Common myeloid progenitor, CD34-positive (primary cell): ENCODE measurements at regions not wholly inside any gene's neighbourhood (a gene's known extent, or its start where the extent isn't known, plus 50 kb on each side); places are given as distances from the start of the nearest gene placed in this dataset.

Source experiments
- CTCF ChIA-PET: fragments of 350-600 bp; sonication (Branson Sonifier 250); formaldehyde crosslinking; loops from one replicate; lab custom pipeline; 2021; ENCODE audit warnings: antibody characterized with exemption; lab: Charles Lee
- POLR2A ChIA-PET: fragments of 350-600 bp; sonication (Branson Sonifier 250); formaldehyde crosslinking; loops from one replicate; lab custom pipeline; 2021; ENCODE audit warnings: antibody characterized with exemption; lab: Charles Lee
- DNase-seq, 3 donors: peaks; one replicate each; pipeline versions ENCODE4 v3.0.0 to v3.0.0-alpha.2; 2013
- H3K27ac ChIP-seq, 2 experiments: 1 replicate in 1 of 2; 2 replicates in 1 of 2; pipeline ENCODE4 v1.7.0; 2013; ENCODE audit warnings: inconsistent platforms in 2 of 2, low read length in 2 of 2, mild to moderate bottlenecking in 2 of 2, low read depth in 1 of 2, moderate library complexity in 1 of 2; ENCODE audit not compliant: severe bottlenecking in 2 of 2, insufficient read depth in 1 of 2, poor library complexity in 1 of 2
- H3K27me3 ChIP-seq, 5 experiments: replicated peaks in 2 of 5; 1 replicate in 3 of 5; 2 replicates in 2 of 5; pipeline versions ENCODE4 v1.6.1 to v1.7.0; 2013; ENCODE audit warnings: low read length in 4 of 5, mild to moderate bottlenecking in 2 of 5, moderate library complexity in 2 of 5, inconsistent platforms in 1 of 5; ENCODE audit not compliant: insufficient read depth in 5 of 5, control insufficient read depth in 4 of 5
- H3K36me3 ChIP-seq, 4 experiments: 1 replicate in 2 of 4; 2 replicates in 2 of 4; pipeline versions ENCODE4 v1.6.1 to v1.7.0; 2013; ENCODE audit warnings: low read length in 3 of 4, control low read depth in 1 of 4, mild to moderate bottlenecking in 1 of 4; ENCODE audit not compliant: control insufficient read depth in 4 of 4, insufficient read depth in 4 of 4
- H3K4me1 ChIP-seq, 4 experiments: 1 replicate in 3 of 4; 2 replicates in 1 of 4; pipeline versions ENCODE4 v1.6.1 to v1.7.1; 2013; ENCODE audit warnings: low read length in 3 of 4, mild to moderate bottlenecking in 3 of 4, control low read depth in 1 of 4, inconsistent platforms in 1 of 4, moderate library complexity in 1 of 4; ENCODE audit not compliant: control insufficient read depth in 4 of 4, insufficient read depth in 4 of 4; ENCODE audit errors: control extremely low read depth in 1 of 4
- H3K4me3 ChIP-seq, 7 experiments: 1 replicate in 4 of 7; 2 replicates in 3 of 7; pipeline versions ENCODE4 v1.5.1 to v1.7.0; 2013; ENCODE audit warnings: mild to moderate bottlenecking in 7 of 7, low read length in 6 of 7, moderate library complexity in 6 of 7, inconsistent platforms in 2 of 7, low read depth in 2 of 7, control low read depth in 1 of 7; ENCODE audit not compliant: insufficient read depth in 4 of 7, control insufficient read depth in 1 of 7; ENCODE audit errors: extremely low read depth in 1 of 7
- H3K9me3 ChIP-seq, 5 experiments: 1 replicate in 4 of 5; 2 replicates in 1 of 5; pipeline versions ENCODE4 v1.6.1 to v1.7.1; 2013; ENCODE audit warnings: low read length in 4 of 5, mild to moderate bottlenecking in 2 of 5, inconsistent platforms in 1 of 5, low read depth in 1 of 5, moderate library complexity in 1 of 5; ENCODE audit not compliant: control insufficient read depth in 4 of 5, insufficient read depth in 2 of 5; ENCODE audit errors: control extremely low read depth in 1 of 5
- WGBS: methylation state at CpG from one replicate; pipeline ENCODE4 v1.1.5; 2013; ENCODE audit not compliant: insufficient coverage; 5-methylcytosine and 5-hydroxymethylcytosine counted together

DNA sequence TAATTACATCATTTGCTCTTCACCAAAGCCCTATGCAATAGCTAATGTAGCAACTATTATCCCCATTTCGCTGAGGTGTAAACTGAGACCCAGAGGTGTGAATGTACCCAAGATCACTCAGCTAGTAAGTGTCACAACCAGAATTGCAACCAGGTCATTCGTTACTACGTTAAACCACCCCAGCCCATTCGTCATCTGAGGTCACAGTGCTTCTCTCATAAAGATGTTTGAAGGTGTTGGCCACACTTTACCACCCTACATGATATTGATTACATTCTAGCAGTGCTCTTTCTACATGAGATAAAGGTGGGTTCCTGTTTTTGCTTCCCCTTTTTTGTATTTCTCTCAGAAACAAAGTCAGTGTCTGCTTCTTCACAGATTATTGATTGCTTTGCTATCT, 195.3 kb downstream of the ZBTB18 start:
- no peaks in the 10 kb centered on the region for H3K27me3 ChIP-seq
- WGBS: 90% methylated on average over 4 of the region's 4 CpGs
- DNase-seq: peak in 2 of 3 donors; percentile 29 to 60
- ChIA-PET CTCF (no interaction called here), POLR2A (no interaction called here)
- H3K9me3 ChIP-seq: no peaks in the 10 kb centered on the region
- peaks cover 0 to 4% (median 3%) of the 10 kb centered on the region in 4 experiments for H3K4me1 ChIP-seq
- no peak overlapping the region for H3K4me3 ChIP-seq
- no peaks in the 10 kb centered on the region for H3K36me3 ChIP-seq
- no peak overlapping the region for H3K27ac ChIP-seq

DNA sequence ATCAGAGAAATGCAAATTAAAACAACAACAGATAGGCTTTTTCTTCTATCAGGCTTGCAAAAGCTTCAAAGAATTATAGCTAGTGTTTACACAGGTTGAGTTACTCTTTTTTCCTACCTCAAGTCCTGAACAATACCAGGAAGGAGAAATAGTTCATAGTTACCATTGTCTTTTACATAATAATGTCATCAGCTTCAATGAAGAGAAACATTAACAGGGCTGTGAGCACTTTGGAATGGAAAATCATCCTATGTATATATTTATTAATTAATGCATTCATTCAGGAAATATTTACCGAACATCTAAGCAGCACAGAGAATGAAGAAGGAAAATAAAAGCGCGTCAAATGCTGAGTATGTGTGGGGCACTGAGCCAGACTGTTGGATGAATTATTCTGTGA, 197.3 kb downstream of the ZBTB18 start:
- Histone ChIP-seq H3K4me3 (no peak overlapping the region), H3K4me1 (peaks cover 0 to 14% (median 3%) of the 10 kb centered on the region in 4 experiments), H3K9me3 (no peaks in the 10 kb centered on the region), H3K27me3 (no peaks in the 10 kb centered on the region), H3K36me3 (no peaks in the 10 kb centered on the region), H3K27ac (no peak overlapping the region)
- POLR2A ChIA-PET: no interaction called here
- CTCF ChIA-PET: no interaction called here
- 100% methylated on average over 2 of the region's 3 CpGs for WGBS
- DNase-seq: no peak

DNA sequence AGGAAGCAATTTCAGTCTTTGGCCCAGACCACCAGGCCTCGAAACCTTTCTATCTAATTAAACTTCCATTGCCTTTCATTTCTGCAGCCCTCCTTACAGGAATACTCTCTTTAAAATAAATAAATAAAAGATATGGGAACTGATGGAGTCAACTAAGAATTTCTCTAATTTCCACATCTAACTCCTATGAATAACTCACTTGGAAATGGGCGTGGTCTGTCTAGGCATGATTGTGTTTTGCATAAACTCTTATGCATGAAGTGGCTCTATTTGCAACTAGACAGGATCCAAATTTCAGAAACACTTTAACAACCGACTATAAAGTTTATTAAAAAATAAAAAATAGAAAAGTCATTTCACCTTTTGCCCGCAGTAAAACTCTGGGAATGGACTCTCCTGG, 199.5 kb downstream of the ADSS2 start:
- Histone ChIP-seq H3K27me3 (no peaks in the 10 kb centered on the region), H3K9me3 (no peaks in the 10 kb centered on the region), H3K4me1 (peaks cover 5 to 42% (median 19%) of the 10 kb centered on the region in 4 experiments), H3K36me3 (no peaks in the 10 kb centered on the region), H3K27ac (no peak overlapping the region), H3K4me3 (no peak overlapping the region)
- WGBS: 100% methylated on average over 1 of the region's 4 CpGs
- CTCF ChIA-PET: no interaction called here
- POLR2A ChIA-PET: no interaction called here
- no peak for DNase-seq

DNA sequence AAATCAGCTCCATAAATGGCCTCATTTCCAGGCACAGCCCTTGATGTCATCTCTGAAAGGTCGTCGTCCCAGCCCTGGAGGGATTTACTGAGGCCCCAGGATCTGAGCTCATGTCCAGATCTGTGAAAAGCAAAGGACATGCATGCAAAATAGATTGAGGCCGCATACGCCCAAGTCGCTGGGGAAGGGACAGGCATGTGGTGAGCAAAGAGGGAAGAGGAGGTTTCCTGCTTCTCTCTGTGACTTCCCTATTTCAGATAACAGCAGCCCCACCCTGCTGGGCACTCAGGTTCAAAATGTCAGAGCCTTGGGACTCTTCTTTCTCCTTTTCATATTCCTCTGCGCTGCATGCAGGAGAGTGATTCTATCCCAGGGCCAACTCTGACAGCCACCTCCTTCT, 197.2 kb downstream of the ADSS2 start:
- Histone ChIP-seq H3K36me3 (no peaks in the 10 kb centered on the region), H3K4me3 (peak overlapping the region in 2 of 7 experiments; percentile 19 to 28), H3K4me1 (peaks cover 5 to 42% (median 19%) of the 10 kb centered on the region in 4 experiments), H3K27ac (no peak overlapping the region), H3K9me3 (no peaks in the 10 kb centered on the region), H3K27me3 (no peaks in the 10 kb centered on the region)
- DNase-seq: peak; percentile 56 to 88 (median 80)
- ChIA-PET POLR2A (no interaction called here), CTCF (interaction anchor here (1.2 to 1.6 kb wide), 2 partner anchors 10 to 16 kb away, joined by 3 to 5 read pairs; no protein-coding TSS in a partner anchor)
- WGBS: 14% methylated on average over 5 of the region's 6 CpGs

DNA sequence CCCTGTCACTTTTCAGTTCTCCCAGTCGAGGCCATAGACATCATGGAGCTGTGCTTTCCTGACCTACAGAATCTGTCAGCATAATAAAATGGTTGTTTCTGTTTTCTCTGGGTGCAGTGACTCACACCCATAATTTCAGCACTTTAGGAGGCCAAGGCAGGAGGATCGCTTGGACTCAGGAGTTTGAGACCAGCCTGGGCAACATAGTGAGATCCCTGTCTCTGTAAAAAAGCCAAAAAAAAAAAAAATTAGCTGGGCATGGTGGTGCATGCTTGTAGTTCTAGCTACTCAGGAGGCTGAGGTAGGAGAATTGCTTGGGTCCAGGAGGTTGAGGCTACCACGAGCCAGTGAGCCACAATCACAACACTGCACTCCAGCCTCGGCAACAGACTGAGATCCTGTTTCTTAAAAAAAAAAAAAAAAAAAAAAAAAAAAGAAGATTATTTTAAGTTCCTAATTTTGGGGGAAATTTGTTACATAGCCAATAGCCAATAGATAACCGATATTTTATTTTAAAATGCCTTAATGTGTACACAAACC, 196.2 kb downstream of the ADSS2 start:
- POLR2A ChIA-PET: no interaction called here
- 100% methylated on average over 1 of the region's 5 CpGs for WGBS

DNA sequence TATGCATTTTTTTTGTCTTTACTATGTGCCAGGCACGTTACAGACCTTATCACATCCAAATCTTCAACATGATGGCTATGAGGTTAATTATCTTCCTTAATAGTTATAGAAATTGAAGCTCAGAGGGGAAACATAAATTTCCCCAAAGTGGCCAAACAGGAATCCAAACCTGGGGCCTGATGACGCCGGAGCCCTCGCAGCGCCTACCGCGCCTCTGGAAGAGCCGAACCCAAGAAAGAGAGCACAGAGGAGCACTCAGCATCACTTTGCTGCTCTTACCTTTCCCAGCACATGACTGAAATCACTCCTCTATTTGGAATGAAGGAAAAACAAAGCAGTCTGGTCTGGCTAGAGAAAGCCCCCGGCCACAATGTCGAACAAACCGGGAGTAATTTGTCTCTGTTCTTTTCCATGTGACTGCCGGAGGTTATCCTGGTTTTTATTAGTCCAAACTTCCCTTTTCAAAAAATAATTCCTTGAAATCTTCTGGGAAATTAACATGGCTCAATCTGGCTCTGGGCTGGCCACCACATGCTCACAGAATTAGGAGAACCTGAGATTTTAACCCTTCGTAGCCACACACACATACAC, 195.5 kb downstream of the ADSS2 start:
- H3K27ac ChIP-seq: no peak overlapping the region
- ChIA-PET POLR2A (no interaction called here), CTCF (interaction anchor here (1.7 kb wide), 1 partner anchor 17 kb away, joined by 4 read pairs; no protein-coding TSS in a partner anchor)
- no peaks in the 10 kb centered on the region for H3K36me3 ChIP-seq
- peaks cover 5 to 42% (median 19%) of the 10 kb centered on the region in 4 experiments for H3K4me1 ChIP-seq
- H3K9me3 ChIP-seq: no peaks in the 10 kb centered on the region
- DNase-seq: no peak
- no peaks in the 10 kb centered on the region for H3K27me3 ChIP-seq
- WGBS: 78% methylated on average over 8 of the region's 13 CpGs
- H3K4me3 ChIP-seq: no peak overlapping the region

More for the DNA sequence above, 196.2 kb downstream of the ADSS2 start:
- no peak for DNase-seq
- Histone ChIP-seq H3K4me3 (no peak overlapping the region), H3K36me3 (no peaks in the 10 kb centered on the region), H3K27ac (no peak overlapping the region), H3K9me3 (no peaks in the 10 kb centered on the region), H3K4me1 (peaks cover 5 to 42% (median 19%) of the 10 kb centered on the region in 4 experiments), H3K27me3 (no peaks in the 10 kb centered on the region)
- CTCF ChIA-PET: interaction anchor here (1.7 kb wide), 1 partner anchor 18 kb away, joined by 4 read pairs; no protein-coding TSS in a partner anchor

DNA sequence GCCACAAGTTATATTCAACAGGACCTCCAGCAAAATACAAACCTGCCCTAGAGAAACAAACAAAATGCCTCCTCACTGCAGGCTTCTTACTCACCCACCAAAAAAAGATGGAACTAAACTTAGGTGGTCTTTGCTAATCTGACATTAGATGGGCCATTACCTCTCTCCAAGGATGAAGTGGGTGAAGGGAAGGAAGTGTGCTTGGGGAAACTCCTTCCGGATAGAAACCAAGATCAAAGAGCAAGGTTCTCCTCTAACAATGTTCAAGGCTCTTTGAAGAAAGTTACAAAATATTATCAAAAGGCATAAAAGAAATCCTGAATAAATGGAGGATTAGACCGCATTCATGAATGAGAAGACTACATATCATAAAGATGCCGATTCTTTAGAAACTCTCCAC, 187.5 kb downstream of the ADSS2 start:
- Histone ChIP-seq H3K27ac (no peak overlapping the region), H3K4me1 (peaks cover 0 to 6% (median 2%) of the 10 kb centered on the region in 4 experiments), H3K36me3 (no peaks in the 10 kb centered on the region), H3K27me3 (no peaks in the 10 kb centered on the region), H3K4me3 (no peak overlapping the region), H3K9me3 (peaks cover 0 to 1% (median 0%) of the 10 kb centered on the region in 5 experiments)
- WGBS: 100% methylated on average over 1 of the region's 3 CpGs
- ChIA-PET POLR2A (no interaction called here), CTCF (no interaction called here)
- DNase-seq: no peak
